ENCODE measurements at regions not wholly inside any gene's neighbourhood (a gene's known extent, or its start where the extent isn't known, plus 50 kb on each side); places are given as distances from the start of the nearest gene placed in this dataset.

- peak in 4 of 6 experiments; percentile 35 to 79 (median 72) for TF ChIP-seq CTCF (IDR thresholded peaks at IDR 0.05)
- no peak for TF ChIP-seq POLR2A (IDR thresholded peaks at IDR 0.05)
Measured at GRCh38 chr2:154623819-154624218, 74.7 kb upstream of the KCNJ3 start.
